K562 (cell line): ENCODE measurements at regions not wholly inside any gene's neighbourhood (a gene's known extent, or its start where the extent isn't known, plus 50 kb on each side); places are given as distances from the start of the nearest gene placed in this dataset.

Experiments
- ATAC-seq: fragments of 200-7000 bp; cut with Tn5 transposase; 3 replicates; pipeline ENCODE4 v1.9.1; 2020; ENCODE audit warnings: moderate library complexity
- BruUV-seq: library from RNA; stranded (reverse); fragments of 400-500 nt; replicated peaks from 2 replicates; lab custom pipeline; 2021; lab: Mats Ljungman, UMichigan
- CTCF ChIA-PET: fragments of 300-600 bp; formaldehyde crosslinking; extraction: SDS; loops from one replicate; lab custom pipeline; 2021; ENCODE audit warnings: low intra/inter-chr PET ratio; lab: Yijun Ruan, JAX
- POLR2A ChIA-PET: fragments of 300-600, 350-650 bp; sonication (Branson Sonifier 250); formaldehyde crosslinking; extraction: SDS; loops from one replicate; lab custom pipeline; 2021; ENCODE audit warnings: antibody characterized with exemption, inconsistent platforms; lab: Yijun Ruan, JAX
- DNase-seq, 4 experiments: peaks; one replicate each; pipeline versions ENCODE4 v3.0.0 to v3.0.0-alpha.2; 2011 to 2018; ENCODE audit warnings: low spot score in 3 of 4, mixed read lengths in 3 of 4; ENCODE audit errors: extremely low read depth in 1 of 4
- FAIRE-seq: peaks from 2 replicates; lab custom pipeline; 2011; peaks lifted over from hg19 to GRCh38; lab: Jason Lieb, UNC
- H2AFZ ChIP-seq: 2 replicates; pipeline ENCODE4 v1.6.0; 2011; ENCODE audit warnings: low read depth, low read length, control low read depth, inconsistent platforms
- H3K27ac ChIP-seq: fragments of 200-600 bp; 3 replicates; pipeline ENCODE4 v1.8.0; 2011; ENCODE audit warnings: low read depth, mild to moderate bottlenecking, control low read depth, inconsistent platforms, low read length, moderate library complexity, mixed read lengths; ENCODE audit errors: extremely low read depth
- H3K27me3 ChIP-seq, 2 experiments: fragments of 300-600 bp in 1 of 2; 2 replicates in 1 of 2; 3 replicates in 1 of 2; pipeline versions ENCODE4 v1.6.0 to v1.8.0; 2011; ENCODE audit warnings: inconsistent platforms in 2 of 2, low read length in 2 of 2, mild to moderate bottlenecking in 1 of 2, mixed read lengths in 1 of 2, moderate library complexity in 1 of 2; ENCODE audit not compliant: control insufficient read depth in 2 of 2, insufficient read depth in 2 of 2
- H3K36me3 ChIP-seq: fragments of 300-600 bp; 3 replicates; pipeline ENCODE4 v1.8.0; 2011; ENCODE audit warnings: mild to moderate bottlenecking, low read length, inconsistent platforms; ENCODE audit not compliant: control insufficient read depth, insufficient read depth
- H3K4me1 ChIP-seq, 2 experiments: fragments of 200-600 bp in 1 of 2; replicated peaks in 1 of 2; 2 replicates in 1 of 2; 3 replicates in 1 of 2; pipeline versions ENCODE4 v1.5.1 to v1.8.0; 2011; ENCODE audit warnings: inconsistent platforms in 2 of 2, low read length in 2 of 2, mild to moderate bottlenecking in 1 of 2, mixed read lengths in 1 of 2, moderate library complexity in 1 of 2; ENCODE audit not compliant: control insufficient read depth in 2 of 2, insufficient read depth in 2 of 2
- H3K4me2 ChIP-seq: 2 replicates; pipeline ENCODE4 v1.6.1; 2011; ENCODE audit warnings: low read length, control low read depth, inconsistent platforms, mixed read lengths; ENCODE audit not compliant: insufficient read depth
- H3K4me3 ChIP-seq: fragments of 200-600 bp; sonication (generic), shearing (Covaris generic); 2 replicates; pipeline ENCODE4 v1.5.1; 2016; ENCODE audit warnings: control low read depth, inconsistent platforms
- H3K79me2 ChIP-seq: fragments of 200-600 bp; 3 replicates; pipeline ENCODE4 v1.8.0; 2011; ENCODE audit warnings: low read length, inconsistent platforms; ENCODE audit not compliant: control insufficient read depth, insufficient read depth
- H3K9ac ChIP-seq, 2 experiments: 2 replicates each; pipeline versions ENCODE4 v1.6.0 to v1.6.1; 2011; ENCODE audit warnings: low read depth in 2 of 2, low read length in 2 of 2, control low read depth in 1 of 2, inconsistent platforms in 1 of 2, mild to moderate bottlenecking in 1 of 2, mixed read lengths in 1 of 2; ENCODE audit not compliant: insufficient read depth in 1 of 2
- H3K9me1 ChIP-seq: one replicate; pipeline ENCODE4 v1.6.0; 2011; ENCODE audit warnings: inconsistent platforms, mild to moderate bottlenecking, low read length, moderate library complexity; ENCODE audit not compliant: control insufficient read depth, insufficient read depth
- H3K9me3 ChIP-seq: replicated peaks from 2 replicates; pipeline ENCODE4 v1.5.1; 2011; ENCODE audit warnings: low read depth, low read length, inconsistent platforms; ENCODE audit not compliant: control insufficient read depth, insufficient read depth
- H4K20me1 ChIP-seq: replicated peaks from 2 replicates; pipeline ENCODE4 v1.6.1; 2011; ENCODE audit warnings: low read length, inconsistent platforms, mixed read lengths; ENCODE audit not compliant: control insufficient read depth, insufficient read depth
- JUND ChIP-seq, 2 experiments: IDR thresholded peaks; 2 replicates in 1 of 2; 3 replicates in 1 of 2; pipeline ENCODE4 v1.6.1; 2011; ENCODE audit warnings: borderline replicate concordance in 2 of 2, low read depth in 2 of 2, low read length in 2 of 2, improper control_type of control experiment in 1 of 2, missing biosample characterization in 1 of 2, missing genetic modification characterization in 1 of 2, missing genetic modification reagents in 1 of 2
- MCM5 ChIP-seq: fragments of 450-650 bp; IDR thresholded peaks from 2 replicates; pipeline ENCODE4 v1.6.1; 2016; ENCODE audit warnings: low read depth
- MEF2A ChIP-seq: IDR thresholded peaks from 2 replicates; pipeline ENCODE4 v1.6.1; 2011; ENCODE audit warnings: low read depth, mild to moderate bottlenecking, low read length, moderate library complexity; ENCODE audit not compliant: control insufficient read depth
- PTRF ChIP-seq: fragments of 450-650 bp; IDR thresholded peaks from 2 replicates; pipeline ENCODE4 v1.6.1; 2016; ENCODE audit warnings: mild to moderate bottlenecking, missing genetic modification characterization, missing compliant biosample characterization
- SRSF9 ChIP-seq: fragments of 200-400 bp; formaldehyde crosslinking; IDR thresholded peaks from 2 replicates; pipeline ENCODE4 v1.6.1; 2017; ENCODE audit warnings: low read depth, low read length, borderline replicate concordance
- TBP ChIP-seq: optimal IDR thresholded peaks from 2 replicates; pipeline ENCODE3; 2011; ENCODE audit warnings: low read depth, low read length, improper control_type of control experiment
- ZNF146 ChIP-seq: IDR thresholded peaks from one replicate; pipeline ENCODE4 v1.6.1; 2018; ENCODE audit warnings: missing compliant biosample characterization; ENCODE audit not compliant: unreplicated experiment
- ZNF347 ChIP-seq: fragments of 450-650 bp; formaldehyde crosslinking; IDR thresholded peaks from 2 replicates; pipeline ENCODE4 v1.4.0; 2020; ENCODE audit warnings: low read depth, mild to moderate bottlenecking, moderate library complexity
- WGBS: fragments of 100-300 bp; shearing (Covaris generic); methylation state at CpG from one replicate; pipeline ENCODE4 v1.1.6; 2016; ENCODE audit warnings: low coverage, mixed read lengths; ENCODE audit not compliant: insufficient coverage; ENCODE audit errors: missing lambda C conversion rate; 5-methylcytosine and 5-hydroxymethylcytosine counted together
- in situ Hi-C: fragments of 300-500 bp; cut with MboI; formaldehyde crosslinking; loops from 4 replicates; pipeline ENCODE4 v1.15.0; 2018; ENCODE audit warnings: inconsistent platforms, mixed read lengths
- intact Hi-C: fragments of 100-400 bp; cut with micrococcal nuclease; formaldehyde crosslinking; loops from 2 replicates; pipeline ENCODE4 v1.14.2; 2022
- TF ChIP-seq, protein P1 (sequence below), 3 experiments: fragments of 200-800 bp in 1 of 3; fragments of 250-450 bp in 1 of 3; fragments of 450-650 bp in 1 of 3; sonication (Bioruptor Pico) in 1 of 3; sonication (Bioruptor generic) in 1 of 3; formaldehyde crosslinking in 1 of 3; IDR thresholded peaks; 2 replicates each; pipeline versions ENCODE4 v1.6.1 to v1.8.0; 2016 to 2022; ENCODE audit warnings: mild to moderate bottlenecking in 2 of 3, missing genetic modification characterization in 2 of 3, missing compliant biosample characterization in 1 of 3, moderate library complexity in 1 of 3
- TF ChIP-seq, protein P2 (sequence below): fragments of 250-450 bp; sonication (Bioruptor Pico); IDR thresholded peaks from 2 replicates; pipeline ENCODE4 v1.8.0; 2021; ENCODE audit warnings: moderate library complexity, mild to moderate bottlenecking, inconsistent platforms
- TF ChIP-seq, protein P3 (sequence below): fragments of 150-350 bp; conservative IDR thresholded peaks from 2 replicates; pipeline ENCODE4 v1.6.1; 2014; ENCODE audit warnings: low read length

DNA sequence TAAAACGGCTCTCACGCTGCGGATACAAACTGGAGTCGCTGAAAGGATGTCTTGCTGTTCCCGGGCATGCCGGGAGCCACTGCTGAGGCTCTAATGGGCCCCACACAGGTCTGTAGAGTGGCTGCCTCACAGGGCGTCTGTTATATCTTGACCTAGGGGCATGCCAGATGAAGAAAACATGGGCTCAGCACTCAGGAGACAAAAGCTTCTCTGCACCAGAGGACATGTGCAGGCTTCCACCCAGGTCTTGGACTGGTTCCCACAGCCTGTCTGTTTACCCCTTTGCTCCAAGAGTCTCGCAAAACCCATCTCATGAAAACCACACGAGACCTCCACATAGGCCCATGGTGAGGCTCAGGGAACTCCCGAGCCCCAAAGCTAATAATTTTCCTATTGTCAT, 134.2 kb downstream of the RPS29 start:
- FAIRE-seq = no peak
- intact Hi-C loops = no loop called here

More for the DNA sequence above, 134.2 kb downstream of the RPS29 start:
- no TSS peak for BruUV-seq
- Histone ChIP-seq H4K20me1 (no peaks in the 10 kb centered on the region), H3K4me2 (no peak overlapping the region), H3K36me3 (no peaks in the 10 kb centered on the region), H3K9ac (no peak overlapping the region), H3K9me1 (no peaks in the 10 kb centered on the region), H3K9me3 (no peaks in the 10 kb centered on the region), H3K27me3 (no peaks in the 10 kb centered on the region; a peak in 1 of 5 replicates), H3K79me2 (no peaks in the 10 kb centered on the region), H3K27ac (no peak overlapping the region), H2AFZ (no peak overlapping the region)
- ATAC-seq (no peak), DNase-seq (no peak)
- CTCF ChIA-PET = no interaction called here
- TF ChIP-seq SRSF9 (no peak), MCM5 (no peak), MEF2A (no peak), JUND (IDR thresholded peaks at IDR 0.05; ENCODE audit: borderline replicate concordance, low read depth, low read length) (no peak), JUND (tag; IDR thresholded peaks at IDR 0.05; ENCODE audit: borderline replicate concordance, low read depth, low read length) (no peak), TBP (no peak), PTRF (tag) (no peak), ZNF347 (no peak), ZNF146 (no peak)
- TF ChIP-seq, protein P1, sequence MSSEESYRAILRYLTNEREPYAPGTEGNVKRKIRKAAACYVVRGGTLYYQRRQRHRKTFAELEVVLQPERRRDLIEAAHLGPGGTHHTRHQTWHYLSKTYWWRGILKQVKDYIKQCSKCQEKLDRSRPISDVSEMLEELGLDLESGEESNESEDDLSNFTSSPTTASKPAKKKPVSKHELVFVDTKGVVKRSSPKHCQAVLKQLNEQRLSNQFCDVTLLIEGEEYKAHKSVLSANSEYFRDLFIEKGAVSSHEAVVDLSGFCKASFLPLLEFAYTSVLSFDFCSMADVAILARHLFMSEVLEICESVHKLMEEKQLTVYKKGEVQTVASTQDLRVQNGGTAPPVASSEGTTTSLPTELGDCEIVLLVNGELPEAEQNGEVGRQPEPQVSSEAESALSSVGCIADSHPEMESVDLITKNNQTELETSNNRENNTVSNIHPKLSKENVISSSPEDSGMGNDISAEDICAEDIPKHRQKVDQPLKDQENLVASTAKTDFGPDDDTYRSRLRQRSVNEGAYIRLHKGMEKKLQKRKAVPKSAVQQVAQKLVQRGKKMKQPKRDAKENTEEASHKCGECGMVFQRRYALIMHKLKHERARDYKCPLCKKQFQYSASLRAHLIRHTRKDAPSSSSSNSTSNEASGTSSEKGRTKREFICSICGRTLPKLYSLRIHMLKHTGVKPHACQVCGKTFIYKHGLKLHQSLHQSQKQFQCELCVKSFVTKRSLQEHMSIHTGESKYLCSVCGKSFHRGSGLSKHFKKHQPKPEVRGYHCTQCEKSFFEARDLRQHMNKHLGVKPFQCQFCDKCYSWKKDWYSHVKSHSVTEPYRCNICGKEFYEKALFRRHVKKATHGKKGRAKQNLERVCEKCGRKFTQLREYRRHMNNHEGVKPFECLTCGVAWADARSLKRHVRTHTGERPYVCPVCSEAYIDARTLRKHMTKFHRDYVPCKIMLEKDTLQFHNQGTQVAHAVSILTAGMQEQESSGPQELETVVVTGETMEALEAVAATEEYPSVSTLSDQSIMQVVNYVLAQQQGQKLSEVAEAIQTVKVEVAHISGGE (CRISPR knock-in tag; IDR thresholded peaks at IDR 0.05) = no peak
- TF ChIP-seq, protein P2, sequence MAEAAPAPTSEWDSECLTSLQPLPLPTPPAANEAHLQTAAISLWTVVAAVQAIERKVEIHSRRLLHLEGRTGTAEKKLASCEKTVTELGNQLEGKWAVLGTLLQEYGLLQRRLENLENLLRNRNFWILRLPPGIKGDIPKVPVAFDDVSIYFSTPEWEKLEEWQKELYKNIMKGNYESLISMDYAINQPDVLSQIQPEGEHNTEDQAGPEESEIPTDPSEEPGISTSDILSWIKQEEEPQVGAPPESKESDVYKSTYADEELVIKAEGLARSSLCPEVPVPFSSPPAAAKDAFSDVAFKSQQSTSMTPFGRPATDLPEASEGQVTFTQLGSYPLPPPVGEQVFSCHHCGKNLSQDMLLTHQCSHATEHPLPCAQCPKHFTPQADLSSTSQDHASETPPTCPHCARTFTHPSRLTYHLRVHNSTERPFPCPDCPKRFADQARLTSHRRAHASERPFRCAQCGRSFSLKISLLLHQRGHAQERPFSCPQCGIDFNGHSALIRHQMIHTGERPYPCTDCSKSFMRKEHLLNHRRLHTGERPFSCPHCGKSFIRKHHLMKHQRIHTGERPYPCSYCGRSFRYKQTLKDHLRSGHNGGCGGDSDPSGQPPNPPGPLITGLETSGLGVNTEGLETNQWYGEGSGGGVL = no peak
- TF ChIP-seq, protein P3, sequence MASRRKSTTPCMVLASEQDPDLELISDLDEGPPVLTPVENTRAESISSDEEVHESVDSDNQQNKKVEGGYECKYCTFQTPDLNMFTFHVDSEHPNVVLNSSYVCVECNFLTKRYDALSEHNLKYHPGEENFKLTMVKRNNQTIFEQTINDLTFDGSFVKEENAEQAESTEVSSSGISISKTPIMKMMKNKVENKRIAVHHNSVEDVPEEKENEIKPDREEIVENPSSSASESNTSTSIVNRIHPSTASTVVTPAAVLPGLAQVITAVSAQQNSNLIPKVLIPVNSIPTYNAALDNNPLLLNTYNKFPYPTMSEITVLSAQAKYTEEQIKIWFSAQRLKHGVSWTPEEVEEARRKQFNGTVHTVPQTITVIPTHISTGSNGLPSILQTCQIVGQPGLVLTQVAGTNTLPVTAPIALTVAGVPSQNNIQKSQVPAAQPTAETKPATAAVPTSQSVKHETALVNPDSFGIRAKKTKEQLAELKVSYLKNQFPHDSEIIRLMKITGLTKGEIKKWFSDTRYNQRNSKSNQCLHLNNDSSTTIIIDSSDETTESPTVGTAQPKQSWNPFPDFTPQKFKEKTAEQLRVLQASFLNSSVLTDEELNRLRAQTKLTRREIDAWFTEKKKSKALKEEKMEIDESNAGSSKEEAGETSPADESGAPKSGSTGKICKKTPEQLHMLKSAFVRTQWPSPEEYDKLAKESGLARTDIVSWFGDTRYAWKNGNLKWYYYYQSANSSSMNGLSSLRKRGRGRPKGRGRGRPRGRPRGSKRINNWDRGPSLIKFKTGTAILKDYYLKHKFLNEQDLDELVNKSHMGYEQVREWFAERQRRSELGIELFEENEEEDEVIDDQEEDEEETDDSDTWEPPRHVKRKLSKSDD = no peak
- TF ChIP-seq, all 486 proteins: peak for 0
- POLR2A ChIA-PET = interaction anchor here (1.0 kb wide), 1 partner anchor 10 kb away, joined by 3 read pairs; no protein-coding TSS in a partner anchor
- WGBS = 0% methylated on average over 9 of the region's 10 CpGs
- no peak overlapping the region for H3K4me3 ChIP-seq
- H3K4me1 ChIP-seq = no peaks in the 10 kb centered on the region
- in situ Hi-C loops = no loop called here
